Amygdala (tissue), 56 donors: ENCODE measurements at regions not wholly inside any gene's neighbourhood (a gene's known extent, or its start where the extent isn't known, plus 50 kb on each side); places are given as distances from the start of the nearest gene placed in this dataset.
"Not testable (repeated sequence)": the region's sequence is repeated elsewhere in the genome, so short reads cannot be mapped to it uniquely, and the experiment has no call there.

ENCODE experiments used
- DNase-seq, 56 donors: peaks; one replicate each; lab custom pipeline; 2025; lab: John Stamatoyannopoulos, UW

DNA sequence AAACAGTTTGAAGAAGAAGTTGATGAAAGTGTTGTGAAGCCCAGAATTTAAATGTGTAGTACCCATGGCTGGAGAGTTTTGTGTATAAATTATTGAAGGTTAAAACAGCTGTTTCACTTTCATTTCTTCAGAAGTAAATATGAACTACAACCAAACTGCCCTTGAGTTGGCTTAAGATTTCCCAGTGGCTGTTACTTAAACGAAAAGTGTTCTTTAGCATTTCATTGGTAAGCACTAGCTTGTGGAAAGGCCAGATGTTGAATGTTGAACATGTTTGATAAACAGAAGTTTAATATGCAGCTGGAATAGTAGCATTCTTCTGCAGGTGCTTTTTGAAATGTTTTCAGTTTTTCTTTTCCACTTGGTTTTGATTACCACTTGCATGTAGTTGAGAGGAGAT, 83.2 kb upstream of the TNRC6B start:
- no peak for DNase-seq

DNA sequence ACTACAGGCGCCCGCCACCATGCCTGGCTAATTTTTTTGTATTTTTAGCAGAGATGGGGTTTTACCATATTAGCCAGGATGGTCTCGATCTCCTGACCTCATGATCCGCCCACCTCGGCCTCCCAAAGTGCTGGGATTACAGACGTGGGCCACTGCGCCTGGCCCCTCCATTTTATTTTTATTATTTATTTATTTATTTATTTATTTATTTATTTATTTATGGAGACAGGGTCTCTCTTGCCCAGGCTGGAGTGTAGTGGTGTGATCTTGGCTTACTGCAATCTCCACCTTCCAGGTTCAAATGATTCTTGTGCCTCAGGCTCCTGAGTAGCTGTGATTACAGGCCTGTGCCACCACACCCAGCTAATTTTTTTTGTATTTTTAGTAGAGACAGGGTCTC, 77.8 kb upstream of the TNRC6B start:
- not testable (repeated sequence) for DNase-seq

DNA sequence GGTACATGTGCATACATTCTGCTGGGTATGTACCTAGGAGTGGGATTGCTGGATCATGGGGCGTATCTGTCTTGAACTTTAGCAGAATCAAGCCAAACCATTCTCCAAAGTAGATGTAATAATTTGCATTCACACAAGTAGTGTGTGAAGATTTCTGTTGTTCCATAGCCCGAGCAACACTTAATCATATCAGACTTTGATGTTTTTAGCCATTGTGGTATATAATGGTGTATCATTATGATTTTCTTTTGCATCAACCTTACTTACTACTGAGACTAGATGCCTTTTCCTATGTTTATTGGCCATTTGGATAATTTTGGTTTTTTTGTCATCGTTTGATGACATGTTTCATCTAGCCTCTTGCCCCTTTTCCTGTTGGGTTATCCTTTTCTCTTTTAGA, 72.0 kb upstream of the TNRC6B start:
- no peak for DNase-seq

DNA sequence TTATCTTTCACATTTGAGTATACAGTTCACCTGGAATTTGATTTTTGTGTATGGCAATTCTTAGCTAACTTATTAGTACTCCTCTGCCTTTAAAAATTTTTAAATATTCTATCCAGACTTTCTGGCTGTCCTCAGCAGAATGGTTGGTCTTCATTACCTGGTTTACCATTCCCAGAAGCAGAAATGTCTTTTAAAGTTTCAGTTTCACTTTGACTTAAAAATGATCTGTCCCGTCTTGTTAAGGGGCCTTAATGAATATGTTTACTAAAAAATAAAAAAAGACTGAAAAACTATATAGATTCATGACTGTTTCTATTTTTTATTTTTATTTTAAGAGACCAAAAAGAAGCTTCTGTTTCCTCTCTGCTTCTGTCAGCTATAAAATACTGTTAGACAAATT, 70.5 kb upstream of the TNRC6B start:
- no peak for DNase-seq

DNA sequence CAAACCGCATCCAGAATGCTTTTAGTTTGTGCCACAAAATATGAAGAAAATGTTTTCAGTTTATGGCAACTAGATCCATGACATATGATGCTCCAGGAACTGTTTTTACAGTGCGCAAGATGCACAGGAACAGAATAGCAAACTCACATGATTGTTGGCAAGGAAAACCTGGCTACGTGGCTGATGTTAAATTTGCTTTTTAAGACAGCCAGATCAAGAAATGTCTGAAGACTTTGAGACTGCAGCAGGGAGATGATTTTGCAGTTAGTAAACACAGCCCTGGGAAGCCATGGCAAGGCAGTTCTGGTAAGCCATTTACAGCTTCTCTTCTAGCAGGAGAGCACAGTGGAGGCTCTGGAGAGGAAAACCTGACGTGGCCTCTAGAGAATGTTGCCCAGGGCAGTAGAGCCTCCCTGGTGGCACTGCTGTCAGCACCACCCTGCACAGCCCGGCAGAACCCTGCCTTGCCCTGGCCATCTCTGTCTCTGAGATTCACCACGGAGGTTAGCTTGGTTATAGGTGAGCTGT, 69.8 kb upstream of the TNRC6B start:
- peak in 2 of 56 donors; percentile 3 to 12 for DNase-seq

DNA sequence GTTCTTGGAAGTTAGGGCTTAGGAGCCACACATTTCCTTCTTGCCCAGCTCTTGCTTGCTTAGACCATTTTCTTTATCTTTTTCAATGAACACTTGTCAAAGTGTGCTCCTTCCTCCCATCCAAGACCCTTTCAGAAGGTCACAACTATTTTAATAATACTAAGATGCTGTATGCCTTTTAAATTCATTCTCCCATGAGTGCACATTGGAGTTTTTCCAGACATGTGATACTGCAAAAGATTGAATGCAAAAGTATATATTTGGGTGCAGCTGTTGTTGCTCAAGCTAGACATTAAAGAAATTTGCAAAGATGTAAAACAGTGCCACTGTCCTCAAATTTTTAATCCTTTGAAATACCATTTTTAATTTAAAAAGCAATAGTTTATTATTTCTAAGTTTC, 69.3 kb upstream of the TNRC6B start:
- no peak for DNase-seq

DNA sequence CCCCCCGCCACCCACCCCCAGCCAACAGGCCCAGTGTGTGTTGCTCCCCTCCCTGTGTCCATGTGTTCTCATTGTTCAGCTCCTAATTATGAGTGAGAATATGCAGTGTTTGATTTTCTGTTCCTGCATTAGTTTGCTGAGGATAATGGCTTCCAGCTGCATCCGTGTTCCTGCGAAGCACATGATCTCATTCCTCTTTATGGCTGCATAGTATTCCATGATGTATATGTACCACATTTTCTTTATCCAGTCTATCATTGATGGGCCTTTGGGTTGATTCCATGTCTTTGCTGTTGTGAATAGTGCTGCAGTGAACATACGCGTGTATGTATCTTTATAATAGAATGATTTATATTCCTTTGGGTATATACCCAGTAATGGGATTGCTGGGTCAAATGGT, 68.8 kb upstream of the TNRC6B start:
- DNase-seq: not testable (repeated sequence)

DNA sequence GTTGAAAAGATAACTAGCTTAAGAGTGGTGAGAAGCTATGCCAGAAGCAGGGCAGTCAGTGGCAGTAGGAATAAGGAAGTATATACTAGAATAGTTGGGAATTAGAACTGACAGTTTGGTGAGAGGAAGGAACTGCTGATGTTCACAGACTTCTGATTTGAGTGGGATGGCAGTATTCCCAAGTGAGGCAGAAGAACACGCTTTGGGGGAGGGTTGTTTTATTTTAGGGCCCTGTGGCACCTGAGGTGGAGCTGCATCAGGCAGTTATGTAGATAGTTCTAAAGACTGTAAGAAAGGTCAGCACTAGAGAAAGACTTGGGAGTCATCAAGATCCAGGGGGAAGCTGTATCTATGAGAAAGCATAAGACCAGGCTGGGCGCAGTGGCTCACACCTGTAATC, 66.3 kb upstream of the TNRC6B start:
- no peak for DNase-seq

DNA sequence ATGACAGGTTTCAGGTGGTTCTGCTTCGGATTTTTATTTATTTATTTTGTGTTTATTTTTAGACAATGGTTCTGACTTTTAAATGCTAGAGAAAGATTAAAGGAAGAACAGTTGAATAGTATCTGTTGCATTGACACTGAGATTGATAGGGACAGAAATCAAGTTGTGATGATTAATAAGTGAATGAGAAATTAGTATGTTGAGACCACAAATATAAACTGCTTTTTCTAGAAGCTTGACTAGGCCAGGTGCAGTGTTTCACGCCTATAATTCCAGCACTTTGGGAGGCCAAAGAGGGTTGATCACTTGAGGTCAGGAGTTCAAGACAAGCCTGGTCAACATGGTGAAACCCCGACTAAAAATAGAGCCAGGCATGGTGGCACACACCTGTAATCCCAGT, 65.1 kb upstream of the TNRC6B start:
- no peak for DNase-seq

DNA sequence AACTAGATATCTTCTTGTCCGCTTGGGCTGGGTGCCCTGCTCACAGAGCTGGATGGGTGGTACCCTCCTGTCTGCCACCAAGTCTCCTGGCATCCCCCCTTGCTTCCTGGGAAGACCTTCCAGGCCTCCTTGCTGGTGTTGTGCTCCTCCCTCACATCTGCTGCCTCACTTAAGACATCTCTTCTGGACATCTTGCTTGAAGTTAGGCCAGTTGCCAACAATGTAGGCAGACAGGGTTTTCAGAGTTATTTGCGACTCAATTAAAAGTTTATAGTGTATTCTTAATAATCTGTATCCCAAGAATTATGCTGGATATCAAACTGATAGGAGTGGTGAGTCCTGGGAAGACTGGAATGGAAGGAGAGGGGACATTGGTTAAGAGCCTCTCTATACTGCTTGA, 64.0 kb upstream of the TNRC6B start:
- DNase-seq: no peak

DNA sequence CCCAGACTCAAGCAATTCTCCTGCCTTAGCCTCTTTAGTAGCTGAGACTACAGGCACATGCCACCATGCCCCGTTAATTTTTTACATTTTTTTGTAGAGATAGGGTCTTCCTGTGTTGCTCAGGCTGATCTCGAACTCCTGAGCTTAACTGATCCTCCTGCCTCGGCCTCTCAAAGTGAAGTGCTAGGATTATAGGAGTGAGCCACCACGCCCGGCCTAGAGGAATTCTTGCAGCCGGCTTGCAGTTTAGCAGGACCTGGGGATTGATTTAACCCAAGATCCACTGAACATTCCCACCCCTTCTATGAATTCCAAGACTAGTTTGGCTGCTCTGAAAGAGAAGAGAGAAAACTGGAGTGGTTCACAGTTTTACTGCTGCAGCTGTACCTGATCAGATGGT, 63.3 kb upstream of the TNRC6B start:
- no peak for DNase-seq

DNA sequence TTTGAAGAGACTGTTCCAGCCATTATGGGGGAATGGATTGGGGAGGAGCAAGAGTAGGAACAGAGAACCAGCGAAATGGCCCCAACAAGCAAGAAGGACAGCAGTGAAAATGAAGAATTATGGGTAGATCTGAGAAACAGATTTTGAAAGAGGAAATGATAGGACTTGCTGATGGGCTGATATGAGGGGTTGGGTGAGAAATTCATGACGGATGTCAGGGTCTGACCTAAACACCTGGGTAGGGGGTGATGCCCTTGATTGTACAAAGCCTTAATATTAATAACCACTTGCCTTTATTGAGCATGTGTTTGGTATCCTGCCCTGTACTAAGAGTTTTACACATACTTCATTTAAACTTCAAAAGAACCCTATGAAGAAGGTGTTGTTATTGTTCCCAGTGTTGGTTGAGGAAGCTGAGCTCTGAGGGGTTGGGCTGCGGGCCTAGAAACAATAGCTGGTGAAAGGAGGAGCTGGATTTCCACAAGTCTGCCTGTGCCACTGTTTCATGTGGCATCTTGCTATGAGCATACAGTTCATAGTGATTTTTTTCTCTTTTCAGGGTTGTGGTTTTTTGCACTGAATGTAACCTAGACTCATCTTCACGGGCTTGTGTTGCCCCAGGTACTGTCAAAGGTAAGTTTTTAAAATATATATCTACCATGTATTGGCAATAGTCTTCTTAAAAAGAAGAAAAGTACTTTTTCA, 61.1 kb upstream of the TNRC6B start:
- DNase-seq: no peak

DNA sequence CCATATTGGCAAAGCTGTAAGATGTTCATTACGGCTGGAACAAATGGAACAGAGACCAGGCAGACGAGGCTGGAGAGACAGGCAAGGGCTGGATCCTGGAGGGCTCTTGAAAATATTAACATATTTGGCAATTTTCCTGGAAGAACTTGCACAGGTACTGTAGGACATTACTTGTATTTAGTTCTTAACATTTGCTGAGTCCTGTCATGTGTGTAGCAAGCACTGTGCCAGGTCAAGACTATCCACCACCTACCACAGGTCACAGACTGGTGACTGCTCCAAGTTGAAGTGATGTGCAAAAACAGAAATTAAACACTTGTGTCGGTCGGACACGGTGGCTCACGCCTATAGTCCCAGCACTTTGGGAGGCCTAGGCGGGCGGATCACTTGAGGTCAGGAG, 58.7 kb upstream of the TNRC6B start:
- no peak for DNase-seq

DNA sequence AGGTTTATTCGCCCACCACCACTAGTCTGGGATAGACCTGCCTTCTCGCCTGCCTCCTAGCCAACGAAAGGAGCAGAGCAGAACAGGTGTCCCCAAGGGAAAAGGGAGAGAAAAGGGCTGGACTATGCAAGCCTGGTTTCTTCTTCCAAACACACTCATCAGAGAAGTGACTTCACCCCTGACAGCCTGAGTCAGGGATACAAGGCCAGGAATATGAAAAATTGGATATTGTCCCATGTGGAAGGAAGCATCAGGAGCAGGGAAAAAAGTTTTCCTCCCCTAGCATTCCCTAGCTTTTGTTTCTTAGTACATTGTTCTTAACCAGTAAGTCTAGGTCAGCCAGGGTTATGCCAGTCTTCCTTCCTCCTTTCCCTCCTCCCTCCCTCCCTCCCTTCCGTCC, 56.9 kb upstream of the TNRC6B start:
- no peak for DNase-seq

DNA sequence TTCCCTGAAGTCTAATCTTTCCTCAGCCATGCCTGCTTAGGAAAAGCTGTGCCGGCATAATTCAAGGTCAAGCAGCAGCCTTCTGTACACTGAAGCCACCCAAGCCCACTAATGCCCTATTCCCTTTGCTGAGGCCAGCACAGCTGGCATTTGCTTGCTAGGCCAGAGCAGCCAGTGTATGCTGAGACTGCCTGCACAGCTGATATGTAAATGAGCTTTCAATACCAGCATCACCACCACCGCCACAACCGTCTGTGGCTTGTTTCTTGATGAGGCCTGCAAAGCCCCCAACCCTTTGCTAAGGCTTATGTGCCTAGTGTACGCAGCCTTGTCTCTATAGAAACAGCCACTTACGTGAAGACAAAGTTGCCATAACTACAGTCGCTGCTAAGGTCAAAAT, 56.3 kb upstream of the TNRC6B start:
- DNase-seq: peak in 12 of 56 donors; percentile 3 to 49 (median 14)

DNA sequence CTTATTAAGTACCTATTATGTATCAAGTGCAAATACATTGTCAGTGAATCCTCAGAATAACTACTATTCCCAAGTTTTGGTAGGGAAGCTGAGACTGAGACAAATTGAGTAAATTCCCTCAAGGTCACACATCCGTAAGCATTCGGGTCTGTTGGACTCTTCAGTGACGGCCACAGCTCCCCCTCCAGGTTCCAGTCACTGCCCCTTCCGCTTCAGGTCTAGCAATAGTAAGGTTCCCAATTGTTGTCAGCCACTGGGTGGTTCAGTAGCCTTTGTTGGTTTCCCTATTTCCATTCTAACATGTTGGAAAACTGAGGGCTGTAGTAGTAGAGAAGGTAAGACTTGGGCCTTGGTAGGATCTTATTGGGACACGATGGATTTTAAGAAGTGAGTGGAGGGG, 54.9 kb upstream of the TNRC6B start:
- no peak for DNase-seq

DNA sequence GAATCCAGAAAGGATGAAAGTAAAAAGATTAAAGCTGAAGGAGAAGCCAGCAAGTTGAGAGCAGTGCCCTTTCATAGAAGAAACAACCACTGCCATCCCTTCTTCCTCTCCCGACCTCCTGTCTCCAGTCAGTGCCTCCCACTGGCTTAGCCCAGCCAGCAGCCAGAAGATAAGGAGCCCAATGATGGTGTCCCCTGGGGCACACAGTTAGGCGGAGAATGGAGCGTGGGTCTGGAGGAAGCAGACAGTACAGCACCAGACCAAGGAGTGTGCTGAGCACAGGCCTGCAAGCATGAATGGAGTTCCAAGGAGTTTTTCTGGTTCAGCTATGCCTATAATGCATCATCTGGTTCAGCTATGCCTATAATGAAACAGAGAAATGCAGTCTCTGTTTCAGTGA, 54.3 kb upstream of the TNRC6B start:
- DNase-seq: no peak
